Aorta (tissue), 5 donors: ENCODE measurements at regions not wholly inside any gene's neighbourhood (a gene's known extent, or its start where the extent isn't known, plus 50 kb on each side); places are given as distances from the start of the nearest gene placed in this dataset.

ENCODE experiments used
- ATAC-seq: fragments of 200-7000 bp; cut with Tn5 transposase; one replicate; pipeline ENCODE4 v1.9.1; 2022; ENCODE audit warnings: moderate library complexity; ENCODE audit not compliant: low FRiP score
- DNase-seq, 2 donors: peaks; one replicate each; pipeline ENCODE4 v3.0.0-alpha.2; 2020
- H3K27ac ChIP-seq, 2 donors: one replicate each; pipeline ENCODE4 v1.5.1; 2013; ENCODE audit warnings: low read length in 2 of 2, mild to moderate bottlenecking in 2 of 2, moderate library complexity in 2 of 2, control low read depth in 1 of 2, inconsistent platforms in 1 of 2, low read depth in 1 of 2
- H3K27me3 ChIP-seq, 2 donors: one replicate each; pipeline ENCODE4 v1.6.1; 2013; ENCODE audit warnings: control low read depth in 1 of 2, low read length in 1 of 2, mild to moderate bottlenecking in 1 of 2, moderate library complexity in 1 of 2; ENCODE audit not compliant: insufficient read depth in 2 of 2, control insufficient read depth in 1 of 2
- H3K36me3 ChIP-seq, 2 donors: one replicate each; pipeline ENCODE4 v1.6.1; 2013; ENCODE audit warnings: control low read depth in 1 of 2, low read length in 1 of 2, mild to moderate bottlenecking in 1 of 2; ENCODE audit not compliant: insufficient read depth in 2 of 2, control insufficient read depth in 1 of 2
- H3K4me1 ChIP-seq, 2 donors: one replicate each; pipeline ENCODE4 v1.6.1; 2013; ENCODE audit warnings: low read length in 2 of 2, control low read depth in 1 of 2, mild to moderate bottlenecking in 1 of 2, moderate library complexity in 1 of 2; ENCODE audit not compliant: insufficient read depth in 2 of 2, control insufficient read depth in 1 of 2
- H3K4me3 ChIP-seq, 2 donors: one replicate each; pipeline ENCODE4 v1.5.1; 2013; ENCODE audit warnings: low read length in 2 of 2, control low read depth in 1 of 2, mild to moderate bottlenecking in 1 of 2
- H3K9me3 ChIP-seq: one replicate; pipeline ENCODE4 v1.6.1; 2013; ENCODE audit warnings: mild to moderate bottlenecking, low read length; ENCODE audit not compliant: control insufficient read depth
- WGBS, 2 donors: extraction: QIAGEN DNeasy Blood & Tissue Kit; methylation state at CpG; one replicate each; pipeline ENCODE4 v1.1.7; 2013; 5-methylcytosine and 5-hydroxymethylcytosine counted together
- intact Hi-C, 2 donors: fragments of 100-400 bp; cut with DNase I; formaldehyde crosslinking; loops; one replicate each; pipeline versions ENCODE4 v1.14.2 to v1.15.0; 2022
- donor health status: healthy with polysubstance abuse.
- donor health status: Bipolar disorder and iron deficiency.
- donor health status: DM: no; HTN: no; CAD: no.
- donor health status: DM: no; HTN: no; CAD: no.
- donor health status: DM: yes; HTN: yes; CAD: no.

DNA sequence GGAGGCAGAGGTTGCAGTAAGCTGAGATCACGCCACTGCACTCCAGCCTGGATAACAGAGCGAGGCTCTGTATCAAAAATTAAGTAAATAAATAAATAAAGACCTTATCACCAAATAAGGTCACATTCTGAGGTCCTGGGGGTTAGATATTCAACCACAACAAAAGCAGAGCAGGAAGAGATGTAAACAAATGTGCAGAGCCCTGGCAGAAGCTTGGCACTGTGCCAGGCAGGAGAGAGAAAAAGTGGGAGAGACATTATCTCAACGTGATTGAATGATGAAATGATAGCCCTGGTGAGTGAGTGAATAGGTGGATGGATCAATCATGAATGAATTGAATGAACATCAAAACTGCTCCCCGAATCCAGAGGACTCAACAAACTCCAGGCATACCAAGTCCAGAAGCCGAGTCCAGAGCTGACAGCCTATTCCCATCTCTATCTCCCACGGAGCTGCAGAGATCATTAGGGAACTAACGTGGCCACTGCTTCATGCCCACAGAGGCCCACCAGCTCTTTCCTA is 150.7 kb downstream of the TOMM20 start:
- Histone ChIP-seq H3K4me1 (peaks cover 6% of the 10 kb centered on the region in 2 donors), H3K9me3 (no peaks in the 10 kb centered on the region), H3K36me3 (no peaks in the 10 kb centered on the region), H3K27ac (peak overlapping the region; percentile 18 to 55), H3K4me3 (no peak overlapping the region), H3K27me3 (no peaks in the 10 kb centered on the region)
- 86 to 91% methylated on average over 7 of the region's 7 CpGs for WGBS, 2 donors
- peak in 1 of 2 donors; percentile 68 for DNase-seq
- no peak for ATAC-seq
- intact Hi-C loops: no loop called here

DNA sequence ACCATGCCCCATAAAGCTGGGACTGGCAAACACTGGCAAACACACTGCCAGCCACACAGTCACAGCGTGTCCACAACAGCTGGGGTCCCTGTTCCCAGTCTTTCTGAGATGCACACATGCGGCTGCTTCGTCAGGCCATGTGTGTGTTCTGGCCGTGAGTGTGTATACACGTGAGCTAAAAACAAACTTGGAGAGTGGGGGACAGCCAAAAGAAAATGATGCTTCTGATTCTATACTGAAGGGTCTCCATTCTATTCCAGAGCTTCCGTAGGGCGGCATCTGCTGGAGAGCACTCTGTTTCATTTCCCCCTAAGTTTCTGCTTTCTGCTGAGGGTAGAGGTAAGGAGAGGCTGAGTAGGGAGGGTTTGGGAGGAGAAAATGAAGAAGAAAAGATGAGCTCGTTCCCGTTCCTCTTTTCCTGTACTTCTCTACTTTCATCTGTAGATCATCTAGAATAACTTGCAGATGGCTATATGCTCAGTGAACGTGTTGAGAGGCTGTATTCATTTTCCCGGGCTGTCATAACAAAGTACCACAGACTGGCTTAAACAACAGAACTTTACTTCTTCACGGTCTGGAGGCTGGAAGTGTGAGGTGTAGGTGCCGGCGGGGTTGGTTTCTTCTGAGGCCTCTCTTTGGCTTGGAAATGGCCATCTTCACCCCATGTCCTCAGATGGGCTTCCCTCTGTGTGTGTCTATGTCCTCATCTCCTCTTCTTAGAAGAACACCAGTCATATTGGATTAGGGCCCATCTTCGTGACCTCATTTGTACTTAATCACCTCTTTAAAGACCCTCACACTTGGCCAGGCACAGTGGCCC is 151.6 kb downstream of the TOMM20 start:
- Histone ChIP-seq H3K4me3 (no peak overlapping the region), H3K9me3 (no peaks in the 10 kb centered on the region), H3K4me1 (peaks cover 6% of the 10 kb centered on the region in 2 donors), H3K27me3 (no peaks in the 10 kb centered on the region), H3K27ac (no peak overlapping the region), H3K36me3 (no peaks in the 10 kb centered on the region)
- DNase-seq (no peak), ATAC-seq (no peak)
- 94 to 95% methylated on average over 15 of the region's 15 CpGs for WGBS, 2 donors
- intact Hi-C loops: no loop called here

DNA sequence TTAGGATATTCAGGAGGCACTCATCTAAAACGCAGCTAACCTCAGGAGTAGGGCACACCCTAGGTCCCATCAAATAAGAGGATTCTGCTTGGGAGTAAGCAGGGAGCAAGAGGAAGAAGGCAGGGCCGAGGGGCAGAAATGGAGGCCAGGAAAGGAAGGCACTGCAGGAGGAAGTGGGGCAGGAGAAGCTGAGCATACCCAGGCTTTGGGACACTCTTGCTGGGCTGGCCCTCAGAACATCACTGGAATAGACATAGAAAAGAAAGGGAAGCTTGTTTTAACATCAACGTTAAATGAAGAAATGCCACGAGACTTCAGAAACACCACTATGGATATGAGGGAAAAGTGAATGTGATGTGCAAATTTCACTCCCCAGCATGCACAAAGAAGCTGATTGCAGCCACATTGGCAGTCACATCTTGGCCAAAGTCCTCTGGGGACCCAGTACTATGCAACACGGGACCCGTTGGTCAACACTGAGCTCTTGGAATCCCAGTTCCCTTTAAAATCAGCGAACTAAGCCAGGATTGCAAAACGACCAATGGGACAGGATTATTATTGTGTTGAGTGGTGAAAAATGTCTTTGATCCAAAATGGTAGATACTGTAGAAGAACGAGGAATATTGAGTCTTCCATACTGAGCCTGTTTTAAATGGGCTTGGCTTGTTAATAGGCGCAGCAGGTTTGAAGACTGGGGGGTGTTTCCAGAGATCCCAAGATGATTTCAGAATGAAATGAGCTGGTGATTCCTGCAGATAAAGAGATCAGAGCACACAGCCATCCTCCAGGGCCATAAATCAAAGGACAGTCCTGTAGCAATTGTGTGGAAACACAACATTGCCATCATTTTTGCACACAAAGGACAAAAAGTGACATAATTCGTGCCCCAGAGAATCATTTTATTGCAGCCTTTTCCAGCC is 152.4 kb downstream of the TOMM20 start:
- intact Hi-C loops: no loop called here
- Histone ChIP-seq H3K9me3 (no peaks in the 10 kb centered on the region), H3K4me1 (peaks cover 6% of the 10 kb centered on the region in 2 donors), H3K36me3 (no peaks in the 10 kb centered on the region), H3K27ac (no peak overlapping the region), H3K27me3 (no peaks in the 10 kb centered on the region), H3K4me3 (no peak overlapping the region)
- 88 to 94% methylated on average over 11 of the region's 11 CpGs for WGBS, 2 donors
- ATAC-seq (no peak), DNase-seq (peak in 1 of 2 donors; percentile 58)

DNA sequence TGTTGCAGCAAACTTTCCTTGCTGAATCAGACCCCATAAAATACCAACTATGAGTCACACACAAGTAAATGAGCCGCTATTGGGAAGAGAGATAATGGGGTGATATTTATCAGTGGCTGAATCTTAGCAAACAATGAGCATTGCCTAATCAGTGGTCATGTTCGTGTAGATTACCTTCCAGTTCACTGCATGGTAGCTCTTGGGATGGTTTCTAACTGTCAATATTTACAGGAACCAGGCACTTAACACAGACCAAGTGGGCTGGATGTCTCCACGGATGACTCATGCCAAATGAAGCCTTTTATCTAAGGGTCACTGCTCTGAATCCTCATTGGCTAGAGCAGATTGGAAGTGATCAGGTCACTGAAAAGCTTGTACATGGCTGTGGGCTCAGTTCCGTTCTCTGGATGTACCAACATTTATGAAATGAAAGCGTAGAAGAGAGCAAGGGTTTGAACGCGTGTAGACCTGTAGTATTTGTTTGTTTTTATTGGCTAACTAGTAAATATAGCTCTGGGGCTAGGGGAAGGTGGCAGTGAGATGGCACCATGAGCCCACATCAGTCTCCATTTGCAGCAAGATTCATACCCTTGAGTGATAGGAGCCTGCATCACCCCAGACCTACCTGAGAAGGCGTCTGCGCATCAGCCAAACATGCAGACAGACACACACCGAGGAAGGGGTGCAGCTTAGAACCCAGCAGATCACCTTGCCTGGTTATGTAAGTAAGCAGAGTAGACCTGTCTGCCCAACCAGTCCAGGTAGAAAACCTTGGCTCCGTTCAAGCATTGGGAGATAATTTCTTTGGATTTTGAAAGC is 153.3 kb downstream of the TOMM20 start:
- Histone ChIP-seq H3K27me3 (no peaks in the 10 kb centered on the region), H3K9me3 (no peaks in the 10 kb centered on the region), H3K27ac (peak overlapping the region in 1 of 2 donors; percentile 32), H3K4me1 (peaks cover 1 to 6% of the 10 kb centered on the region in 2 donors), H3K4me3 (no peak overlapping the region), H3K36me3 (no peaks in the 10 kb centered on the region)
- ATAC-seq (no peak), DNase-seq (no peak)
- intact Hi-C loops: no loop called here
- WGBS, 2 donors: 88 to 89% methylated on average over 11 of the region's 11 CpGs

DNA sequence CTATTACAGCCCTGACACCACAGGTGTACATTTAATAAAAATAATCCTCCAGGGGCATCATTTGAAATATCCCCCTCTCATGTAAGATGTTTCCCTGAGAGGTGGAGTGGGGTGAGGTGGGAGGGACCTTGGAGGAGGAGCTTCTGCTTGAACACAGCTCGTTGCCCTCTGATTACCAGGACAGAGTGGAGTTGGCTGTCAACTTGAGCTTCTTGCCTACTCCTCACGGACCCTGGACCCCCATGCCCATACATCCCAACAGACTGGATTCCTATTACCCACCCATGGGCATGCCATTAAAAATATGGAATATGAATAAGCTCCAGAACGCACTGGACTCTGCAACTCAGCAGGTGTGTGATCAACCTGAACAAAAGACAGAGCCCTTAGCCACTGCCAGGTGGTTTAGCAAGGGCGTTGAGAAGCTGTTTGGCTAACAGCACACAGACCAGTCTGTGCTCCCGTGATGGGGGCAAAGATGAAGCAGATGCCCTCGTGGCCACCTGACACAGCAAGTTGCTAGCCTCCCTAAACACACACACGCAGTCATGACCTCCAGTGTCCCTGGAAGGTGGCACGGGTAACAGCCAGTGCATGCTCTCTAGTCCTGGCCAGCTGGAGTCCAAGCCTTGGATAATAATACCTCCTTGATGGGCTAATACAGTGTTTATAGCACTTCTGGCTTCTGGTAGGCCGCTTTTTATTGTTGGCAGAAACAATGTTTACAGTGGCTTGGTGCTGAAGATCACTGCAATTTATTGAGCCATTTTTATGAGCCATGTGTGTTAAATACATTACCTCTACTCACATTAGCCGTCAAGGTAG is 155.0 kb downstream of the TOMM20 start:
- ATAC-seq: no peak
- H3K27me3 ChIP-seq: no peaks in the 10 kb centered on the region
- DNase-seq: no peak
- 37 to 42% methylated on average over 10 of the region's 10 CpGs for WGBS, 2 donors
- H3K4me3 ChIP-seq: no peak overlapping the region
- intact Hi-C loops: loop anchor here (5.0 kb wide), 3 partner anchors 56 to 361 kb away; partner anchors contain the start of gene IRF2BP2 (in 1 of the 2)
- H3K4me1 ChIP-seq: peaks cover 0 to 7% of the 10 kb centered on the region in 2 donors
- no peaks in the 10 kb centered on the region for H3K36me3 ChIP-seq
- H3K27ac ChIP-seq: peak overlapping the region in 1 of 2 donors; percentile 15
- H3K9me3 ChIP-seq: no peaks in the 10 kb centered on the region

DNA sequence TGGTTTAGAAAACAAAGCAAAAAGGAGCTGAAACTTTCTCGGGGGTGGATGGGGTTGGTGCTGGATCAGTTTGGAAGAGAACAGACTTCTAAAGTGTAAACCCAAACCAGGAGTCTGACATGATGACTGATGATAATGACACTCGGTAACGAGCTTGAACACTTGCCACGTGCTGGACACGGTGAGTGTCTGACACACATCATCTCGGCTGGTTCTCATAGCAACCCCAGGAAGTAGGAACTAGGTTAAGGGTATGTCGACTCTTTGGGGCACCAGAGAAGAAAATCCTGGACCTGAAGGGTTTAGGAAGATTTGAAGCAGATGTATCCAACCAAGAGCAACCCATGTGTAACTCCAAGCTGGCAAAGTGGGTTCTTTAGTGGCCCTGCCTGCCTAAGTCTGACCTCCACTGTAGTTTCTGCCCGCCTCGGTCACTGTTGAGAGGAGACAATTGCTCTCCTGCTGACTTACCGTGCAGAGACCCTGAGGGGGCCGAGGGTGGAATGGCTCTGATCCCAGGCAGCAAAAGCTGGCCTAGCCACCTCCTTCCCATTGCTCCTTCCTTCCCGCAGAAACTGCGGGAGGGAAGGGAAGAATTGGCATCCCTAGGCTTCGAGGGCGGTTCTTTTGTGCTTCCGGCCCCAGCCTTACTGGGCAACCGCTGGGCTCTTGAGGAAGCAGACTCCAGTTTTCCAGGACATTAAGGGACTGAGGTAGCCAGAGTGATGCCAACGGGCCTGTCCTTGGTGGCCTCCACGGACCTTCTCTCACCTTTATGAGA is 156.0 kb downstream of the TOMM20 start:
- Histone ChIP-seq H3K27ac (no peak overlapping the region), H3K4me1 (peaks cover 0 to 7% of the 10 kb centered on the region in 2 donors), H3K27me3 (no peaks in the 10 kb centered on the region), H3K4me3 (no peak overlapping the region), H3K9me3 (no peaks in the 10 kb centered on the region), H3K36me3 (no peaks in the 10 kb centered on the region)
- intact Hi-C loops: loop anchor here (5.0 kb wide), 3 partner anchors 55 to 360 kb away; partner anchors contain the start of gene IRF2BP2 (in 1 of the 2)
- ATAC-seq (no peak), DNase-seq (no peak)
- WGBS, 2 donors: 93% methylated on average over 19 of the region's 19 CpGs

DNA sequence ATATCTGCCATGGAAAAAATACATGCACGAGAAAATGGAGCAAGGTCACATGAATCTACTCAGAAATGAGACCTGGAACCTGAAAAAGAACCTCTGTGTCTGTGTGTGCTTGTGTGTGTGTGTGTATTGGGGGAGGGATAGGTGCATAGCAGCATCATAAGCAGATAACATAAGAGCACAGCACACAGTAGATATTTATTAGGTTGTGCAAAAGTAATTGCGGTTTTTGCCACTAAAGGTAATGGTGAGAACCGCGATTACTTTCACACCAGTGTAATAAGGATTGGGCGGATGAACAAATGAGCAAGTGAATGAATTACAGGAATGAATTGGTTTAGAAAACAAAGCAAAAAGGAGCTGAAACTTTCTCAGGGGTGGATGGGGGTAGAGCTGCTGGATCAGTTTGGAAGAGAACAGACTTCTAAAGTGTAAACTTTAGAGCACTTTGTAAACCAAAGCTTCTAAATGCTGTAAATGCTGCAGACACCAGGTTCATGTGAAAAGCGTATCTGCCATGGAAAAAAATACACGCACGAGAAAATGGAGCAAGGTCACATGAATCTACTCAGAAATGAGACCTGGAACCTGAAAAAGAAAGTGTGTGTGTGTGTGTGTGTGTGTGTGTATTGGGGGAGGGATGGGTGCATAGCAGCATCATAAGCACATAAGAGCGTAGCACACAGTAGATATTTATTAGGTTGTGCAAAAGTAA is 156.9 kb downstream of the TOMM20 start:
- WGBS, 2 donors: 87 to 89% methylated on average over 9 of the region's 9 CpGs
- H3K27me3 ChIP-seq: no peaks in the 10 kb centered on the region
- H3K27ac ChIP-seq: peak overlapping the region; percentile 23 to 90
- H3K36me3 ChIP-seq: no peaks in the 10 kb centered on the region
- no peak overlapping the region for H3K4me3 ChIP-seq
- no peak for DNase-seq
- H3K4me1 ChIP-seq: peaks cover 0 to 7% of the 10 kb centered on the region in 2 donors
- H3K9me3 ChIP-seq: no peaks in the 10 kb centered on the region
- intact Hi-C loops: loop anchor here (5.0 kb wide), 3 partner anchors 54 to 359 kb away; partner anchors contain the start of gene IRF2BP2 (in 1 of the 2)
- no peak for ATAC-seq
